Ureter (tissue), 1 donor: ENCODE measurements at regions not wholly inside any gene's neighbourhood (a gene's known extent, or its start where the extent isn't known, plus 50 kb on each side); places are given as distances from the start of the nearest gene placed in this dataset.

Source experiments
- DNase-seq: peaks from one replicate; pipeline ENCODE4 v3.0.0-alpha.2; 2020; ENCODE audit warnings: low spot score
- donor health status: DM: yes; HTN: yes; CAD: no.

DNA sequence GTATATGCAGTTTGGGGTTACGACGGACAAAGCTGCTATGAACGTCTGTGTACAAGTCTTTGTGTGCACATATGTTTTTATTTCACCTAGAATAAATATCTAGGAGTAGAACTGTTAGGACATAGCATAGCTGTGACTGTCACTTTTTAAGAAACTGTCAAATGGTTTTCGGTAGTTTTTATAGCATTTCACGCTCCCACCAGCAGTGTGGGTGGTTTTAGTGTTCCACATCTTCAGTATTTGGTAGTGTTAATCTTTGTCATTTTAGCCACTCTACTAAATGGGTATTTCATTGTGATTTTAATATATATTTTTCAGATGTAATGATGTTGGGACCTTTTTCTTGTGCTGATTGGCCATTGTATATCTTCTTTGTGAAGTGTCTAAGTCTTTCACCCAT is 109.1 kb upstream of the BCAT1 start:
- DNase-seq: no peak

DNA sequence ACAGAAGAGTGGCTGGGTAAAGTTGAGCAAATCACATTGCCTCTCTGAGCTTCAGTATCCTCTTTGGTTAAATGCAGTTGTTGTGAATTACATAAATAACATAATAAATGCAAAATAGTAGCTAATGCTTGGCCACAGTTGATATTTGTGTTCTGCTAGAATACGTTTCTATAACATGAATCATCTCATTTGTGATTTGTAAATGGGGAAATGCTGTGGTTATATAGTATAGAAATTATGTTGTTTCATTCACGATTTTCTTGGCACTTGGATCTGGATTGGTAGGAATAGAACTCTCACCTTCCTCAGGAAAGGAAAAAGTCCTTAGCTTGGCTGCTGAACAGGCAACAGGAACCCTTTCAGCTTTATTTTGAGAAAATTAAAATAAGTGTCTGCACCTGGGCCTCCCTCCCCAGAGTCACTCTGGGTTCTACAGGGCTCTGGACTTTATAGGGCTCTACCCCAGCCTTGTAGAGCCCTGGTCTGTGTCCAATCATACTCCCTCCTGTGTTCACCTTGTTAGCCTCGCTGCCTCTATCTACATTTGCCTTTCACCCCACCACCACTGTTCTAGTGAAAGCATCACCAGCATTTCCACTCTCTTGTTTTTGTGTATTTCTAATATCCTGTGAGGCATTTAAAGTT is 107.7 kb upstream of the BCAT1 start:
- DNase-seq: no peak

DNA sequence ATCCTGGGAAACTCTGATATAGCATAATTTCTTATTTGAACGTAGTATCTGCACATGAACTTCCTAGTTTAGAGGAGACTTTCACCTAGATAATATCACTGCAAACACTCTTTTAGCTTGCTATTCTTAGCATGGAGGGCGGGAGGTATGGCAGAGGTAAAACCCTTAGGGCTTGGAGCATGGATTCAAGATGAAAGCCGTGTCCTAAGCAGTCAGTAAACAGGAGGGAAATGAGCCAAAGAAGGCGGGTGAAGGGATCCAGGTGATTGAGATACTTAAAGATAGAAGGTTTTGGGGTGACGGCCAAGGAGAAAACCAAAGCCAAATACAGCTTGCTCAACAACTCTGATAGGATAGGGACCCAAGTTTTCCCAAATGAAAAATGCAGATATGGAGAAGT is 107.1 kb upstream of the BCAT1 start:
- no peak for DNase-seq

DNA sequence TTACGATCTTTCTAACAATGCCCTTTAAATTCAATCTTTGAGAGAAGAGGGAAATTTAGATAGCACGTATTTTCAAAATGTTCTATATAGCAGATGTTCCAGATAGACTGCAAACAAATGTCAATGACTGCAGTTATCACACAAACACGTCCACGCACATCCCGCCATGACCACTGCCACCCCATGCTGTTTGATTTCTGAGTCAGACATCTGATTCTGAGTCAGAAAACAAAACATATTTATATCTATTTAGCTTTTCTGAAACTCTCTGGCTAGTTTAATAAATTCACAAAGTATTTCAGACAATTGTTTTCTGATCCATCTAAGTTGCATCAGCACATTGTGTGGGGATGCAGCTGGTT is 105.9 kb upstream of the BCAT1 start:
- peak; percentile 56 for DNase-seq

DNA sequence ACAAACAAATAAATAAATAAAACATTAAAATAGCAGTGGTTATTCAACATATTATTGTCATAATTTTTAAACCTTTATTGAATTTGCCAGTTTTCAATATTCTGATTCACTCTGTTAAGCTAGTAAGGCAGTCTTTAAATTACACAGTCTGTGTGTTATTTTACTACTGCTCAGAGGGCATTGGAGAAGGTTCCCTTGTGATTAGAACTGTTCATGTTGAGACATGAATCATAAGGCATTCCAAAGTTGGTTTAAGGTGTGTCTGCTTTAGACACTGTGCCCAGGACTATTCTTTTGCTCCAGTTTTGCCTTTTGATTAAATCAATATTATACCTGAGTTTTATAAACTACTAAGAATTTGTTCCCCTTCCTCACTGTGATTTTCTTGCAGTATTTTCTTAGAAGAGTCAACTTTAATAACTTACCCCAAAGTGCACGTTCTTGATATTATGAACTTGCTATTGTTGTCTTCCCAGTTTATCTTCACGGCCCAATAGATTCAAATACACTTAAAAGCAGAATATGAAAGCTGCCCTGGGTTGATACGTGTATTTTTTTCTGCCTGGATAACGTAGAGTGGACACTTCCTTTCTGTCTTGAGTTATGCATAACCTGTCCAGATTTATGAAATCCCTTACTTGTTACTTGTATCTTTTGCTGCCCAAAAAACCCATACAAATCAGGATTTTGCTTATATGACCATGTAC is 105.3 kb upstream of the BCAT1 start:
- no peak for DNase-seq

DNA sequence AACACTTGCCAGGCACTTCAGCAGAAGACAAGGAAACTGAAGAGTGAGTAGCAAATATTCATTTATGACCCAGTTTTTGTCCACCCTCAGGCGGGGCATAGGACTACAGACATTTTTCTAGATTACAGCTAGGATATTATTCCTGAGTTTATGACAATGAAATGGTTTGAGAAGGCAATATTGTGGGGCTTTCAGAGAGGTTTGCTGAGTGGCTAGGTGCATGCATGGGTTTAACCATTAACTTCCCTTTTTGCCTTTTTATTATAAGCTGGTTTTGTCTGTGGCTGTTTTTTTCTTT is 104.0 kb upstream of the BCAT1 start:
- no peak for DNase-seq

DNA sequence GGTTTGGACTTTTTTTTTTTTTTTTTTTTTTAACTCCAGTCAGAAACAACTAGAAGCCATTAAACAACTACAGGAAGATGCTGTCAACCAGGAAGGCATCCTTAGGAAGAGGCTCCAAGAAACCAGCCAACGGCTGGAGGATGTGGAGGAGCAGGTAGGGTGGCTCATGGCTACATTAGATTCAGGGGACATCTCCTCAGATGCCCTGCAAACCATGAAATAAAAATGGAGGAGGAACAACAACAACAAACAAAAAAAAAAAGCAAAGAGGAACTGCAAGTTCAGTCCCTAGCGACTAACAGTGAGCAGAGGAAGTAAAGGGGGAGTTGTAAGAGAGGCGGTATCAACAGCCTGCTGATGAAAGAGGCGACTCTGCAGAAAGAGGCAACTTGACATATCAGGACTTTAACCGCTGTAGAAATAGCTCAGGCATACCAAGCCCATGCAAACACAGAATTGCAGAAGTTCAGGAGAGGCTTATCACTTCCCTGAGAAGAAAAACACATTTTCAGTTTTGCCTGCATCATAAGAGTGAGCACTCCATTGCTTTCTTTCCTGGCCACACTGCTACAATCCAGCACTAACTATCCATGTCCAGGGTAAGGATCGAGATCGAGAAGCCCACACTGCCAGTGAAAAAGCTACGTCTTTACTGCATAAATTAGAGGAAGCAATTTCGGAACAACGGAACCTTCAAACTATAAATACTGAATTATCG is 103.5 kb upstream of the BCAT1 start:
- no peak for DNase-seq

DNA sequence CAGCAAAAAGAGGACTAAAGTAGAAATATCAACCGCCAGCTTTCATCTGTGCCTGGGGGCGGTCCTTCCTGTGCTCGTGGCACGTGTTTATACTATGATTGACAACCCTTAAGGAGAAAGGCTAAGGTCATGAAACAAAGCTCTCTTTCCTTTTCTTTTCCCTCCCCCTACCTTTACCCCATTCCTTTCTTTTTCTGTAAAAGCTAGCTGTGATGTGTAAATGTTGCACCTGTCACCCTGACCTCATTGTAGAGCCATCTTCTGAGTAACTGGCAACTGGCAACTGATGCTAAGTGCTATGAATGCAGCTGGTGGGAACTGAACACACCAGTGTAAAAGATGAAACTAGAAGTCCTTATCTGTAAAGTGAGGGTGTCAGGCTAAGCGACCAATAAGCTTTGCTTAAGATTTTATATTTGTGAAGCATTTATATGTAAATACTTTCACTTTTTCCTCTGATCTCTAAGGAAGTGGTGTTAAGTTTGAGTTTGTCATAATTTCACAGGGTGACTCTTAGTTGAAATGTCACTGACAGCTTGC is 102.8 kb upstream of the BCAT1 start:
- DNase-seq: no peak

DNA sequence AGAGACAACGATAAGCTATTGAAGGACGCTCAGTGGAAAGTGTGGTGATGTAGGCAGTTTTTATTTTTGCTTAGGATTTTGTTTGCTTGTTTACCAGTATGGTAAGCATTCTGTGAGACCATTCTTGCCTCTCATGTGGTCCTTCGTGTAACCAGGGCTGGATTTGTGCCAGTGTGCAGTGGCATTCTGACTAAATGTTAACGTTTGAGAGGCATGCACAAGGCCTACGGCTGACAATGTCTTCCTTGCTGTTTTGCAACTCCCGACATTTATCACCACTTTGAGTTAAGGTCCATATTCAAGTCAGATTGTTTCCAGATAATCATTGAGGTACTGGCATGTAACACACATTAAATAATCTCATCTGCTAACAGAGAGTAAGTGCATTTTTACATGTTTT is 102.3 kb upstream of the BCAT1 start:
- no peak for DNase-seq

DNA sequence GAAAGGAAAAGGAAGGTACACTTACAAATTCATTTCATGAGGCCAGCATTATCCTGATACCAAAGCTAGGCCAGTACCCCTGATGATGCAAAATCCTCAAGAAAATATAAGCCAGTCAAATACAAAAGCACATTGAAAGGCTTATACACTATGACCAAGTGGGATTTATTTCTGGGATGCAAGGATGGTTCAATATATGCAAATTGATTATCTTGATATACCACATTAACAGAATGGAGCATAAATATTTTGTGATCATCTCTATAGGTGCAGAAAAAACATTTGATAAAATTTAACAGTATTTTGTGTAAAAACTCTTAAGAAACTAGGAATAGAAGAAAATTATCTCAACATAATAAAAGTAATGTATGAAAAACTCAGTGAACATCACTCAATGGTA is 97.0 kb upstream of the BCAT1 start:
- no peak for DNase-seq

DNA sequence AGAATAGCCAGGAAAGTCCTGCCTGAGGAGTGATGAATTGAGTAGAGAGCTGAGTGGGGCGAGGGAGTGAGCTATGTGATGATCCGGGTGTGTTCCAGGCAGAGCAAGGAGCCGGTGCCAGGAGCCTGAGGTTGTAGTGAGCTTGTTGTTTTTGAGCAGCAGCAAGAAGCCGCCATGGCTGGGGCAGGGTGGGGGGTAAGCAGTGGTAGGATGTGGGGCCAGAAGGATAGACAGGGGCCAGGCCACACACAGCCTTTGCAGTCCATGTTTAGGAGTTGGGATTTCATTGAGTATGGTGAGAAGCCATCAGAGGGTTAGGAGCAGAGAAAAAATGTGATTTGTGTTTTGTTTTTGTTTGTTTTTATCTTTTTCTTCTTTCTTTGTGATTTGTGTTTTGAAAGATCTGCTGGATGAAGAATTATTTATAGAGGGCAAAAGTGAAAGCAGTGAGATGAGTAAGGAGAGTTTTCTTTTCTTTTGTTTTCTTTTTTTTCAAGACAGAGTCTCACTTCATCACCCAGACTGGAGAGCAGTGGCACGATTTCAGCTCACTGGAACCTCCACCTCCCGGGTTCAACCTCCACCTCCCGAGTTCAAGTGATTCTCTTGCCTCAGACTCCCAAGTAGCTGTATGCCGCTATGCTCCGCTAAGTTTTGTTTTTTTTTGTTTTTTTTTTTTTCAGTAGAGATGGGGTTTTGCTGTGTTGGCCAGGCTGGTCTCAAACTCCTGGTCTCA is 92.3 kb upstream of the BCAT1 start:
- no peak for DNase-seq

DNA sequence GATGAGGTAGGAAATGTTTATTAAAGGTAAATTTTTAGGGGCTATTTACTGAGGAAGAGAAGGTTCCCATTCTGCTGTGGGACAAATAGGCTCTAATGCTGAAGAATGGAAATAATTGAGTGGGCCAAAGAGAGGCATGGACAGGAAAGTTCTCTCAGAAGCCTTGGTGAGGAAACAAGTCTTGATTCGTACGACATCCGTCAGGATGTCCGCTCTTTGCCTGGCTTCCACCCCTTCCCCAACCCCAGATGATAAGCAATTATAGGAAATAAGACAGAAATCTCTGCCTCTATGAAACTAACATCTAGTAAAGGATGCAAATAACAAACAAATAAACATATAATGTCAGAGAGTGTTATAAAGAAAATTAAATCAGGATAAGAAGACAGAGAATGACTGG is 91.7 kb upstream of the BCAT1 start:
- no peak for DNase-seq

DNA sequence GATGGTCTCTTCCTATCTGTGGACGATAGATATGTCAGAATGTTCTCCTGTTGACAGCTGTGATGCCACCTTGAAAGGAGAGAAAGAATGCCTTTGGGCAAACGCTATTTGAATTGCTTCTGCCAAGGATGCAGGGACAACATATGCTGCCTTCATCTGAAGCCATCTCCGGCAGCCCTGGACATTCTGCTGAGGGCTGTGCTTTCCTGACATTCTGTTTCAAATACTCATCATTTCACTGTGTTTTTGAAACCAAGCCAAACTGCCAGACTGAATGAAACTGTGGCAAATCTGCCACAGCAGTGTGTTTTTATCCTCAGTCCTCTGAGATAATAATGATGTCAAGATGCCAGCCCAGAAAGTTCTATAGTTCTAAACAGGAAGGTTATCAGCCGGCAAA is 85.8 kb upstream of the BCAT1 start:
- no peak for DNase-seq

DNA sequence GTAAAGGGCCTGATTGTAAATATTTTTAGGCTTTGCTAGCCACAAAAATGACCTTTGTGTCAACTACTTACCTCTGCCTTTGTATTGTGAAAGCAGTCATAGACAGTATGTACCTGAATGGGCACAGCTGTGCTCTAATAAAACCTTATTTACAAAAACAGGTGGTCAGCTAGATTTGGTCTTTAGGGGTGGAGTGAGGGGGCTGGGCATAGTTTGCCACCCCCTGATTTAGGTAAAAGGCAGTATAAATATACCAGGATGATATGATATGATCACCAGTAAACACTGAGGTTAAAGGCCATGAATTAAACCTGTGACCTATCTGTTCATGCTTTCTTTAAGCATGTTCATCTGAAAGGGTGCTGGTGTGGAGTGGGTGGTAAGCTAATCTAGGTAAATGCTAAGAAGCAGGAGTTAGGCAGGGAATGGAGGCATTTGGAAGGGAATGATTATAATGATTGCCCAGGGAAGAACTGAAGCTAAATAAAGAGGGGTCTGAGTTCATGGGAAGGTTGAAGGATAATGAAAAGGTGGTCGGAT is 77.1 kb upstream of the BCAT1 start:
- no peak for DNase-seq

DNA sequence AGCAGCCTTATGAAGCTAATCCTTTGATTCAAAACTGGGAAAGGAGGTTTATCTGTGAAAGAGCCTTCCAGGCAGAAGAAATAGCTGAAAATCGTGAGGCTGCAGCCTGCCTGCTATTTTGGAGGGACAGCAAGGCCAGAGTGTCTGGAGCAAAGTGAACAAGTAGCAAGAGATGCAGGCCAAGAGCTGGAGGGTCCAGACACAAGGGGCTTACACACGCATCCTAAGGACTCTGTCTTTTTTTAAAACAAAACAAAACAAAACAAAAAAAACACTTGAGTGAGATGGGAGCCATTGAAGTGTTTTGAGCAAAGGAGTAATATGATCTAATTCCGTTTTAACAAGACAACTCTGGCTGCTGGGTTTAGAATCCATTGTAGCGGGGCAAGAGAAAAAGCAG is 76.4 kb upstream of the BCAT1 start:
- no peak for DNase-seq

DNA sequence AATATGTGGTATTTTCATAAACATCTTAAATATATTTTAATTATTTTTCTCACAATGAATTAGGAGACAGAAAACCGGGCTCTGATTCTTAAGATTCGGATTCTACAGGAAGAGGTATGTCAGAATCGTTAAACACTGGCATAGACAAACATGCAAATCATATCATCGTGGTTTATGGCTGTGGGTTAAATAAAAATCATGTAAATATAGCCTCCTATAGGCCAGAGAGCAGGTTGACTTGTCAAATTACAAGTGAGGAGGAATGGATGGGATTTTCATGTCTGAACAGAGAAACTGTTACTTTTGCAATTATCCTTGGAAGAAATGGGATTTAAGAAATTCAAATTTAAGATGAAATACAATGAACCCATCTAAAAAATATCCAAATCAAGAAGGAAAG is 74.9 kb upstream of the BCAT1 start:
- no peak for DNase-seq

DNA sequence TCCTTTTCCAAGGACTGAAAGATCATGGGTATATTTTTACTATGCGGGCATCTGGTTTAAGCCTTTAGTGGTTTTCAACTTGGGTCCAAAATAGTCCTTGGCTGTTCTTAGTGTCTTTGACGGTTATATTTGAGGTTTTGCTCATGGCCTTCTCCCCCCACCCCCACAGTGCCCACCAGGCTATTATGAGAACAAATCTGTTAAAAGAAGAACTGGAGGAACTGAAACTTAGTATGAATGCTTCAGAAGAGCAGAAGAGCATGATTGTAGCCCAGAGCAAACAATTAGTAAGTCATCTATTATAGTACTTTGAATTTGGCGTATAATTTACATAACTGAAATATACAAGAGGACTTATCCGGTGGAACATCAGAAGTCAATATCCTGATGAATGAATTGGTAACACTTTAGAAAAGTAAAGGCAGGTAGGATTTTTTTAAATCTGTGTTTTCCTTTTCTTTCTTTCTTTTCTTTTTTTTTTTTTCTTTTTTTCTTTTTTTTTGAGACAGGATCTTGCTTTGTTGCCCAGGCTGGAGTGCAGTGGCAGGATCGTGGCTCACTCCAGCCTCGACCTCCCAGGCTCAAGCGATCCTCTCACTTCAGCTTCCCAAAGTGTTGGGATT is 71.8 kb upstream of the BCAT1 start:
- no peak for DNase-seq

DNA sequence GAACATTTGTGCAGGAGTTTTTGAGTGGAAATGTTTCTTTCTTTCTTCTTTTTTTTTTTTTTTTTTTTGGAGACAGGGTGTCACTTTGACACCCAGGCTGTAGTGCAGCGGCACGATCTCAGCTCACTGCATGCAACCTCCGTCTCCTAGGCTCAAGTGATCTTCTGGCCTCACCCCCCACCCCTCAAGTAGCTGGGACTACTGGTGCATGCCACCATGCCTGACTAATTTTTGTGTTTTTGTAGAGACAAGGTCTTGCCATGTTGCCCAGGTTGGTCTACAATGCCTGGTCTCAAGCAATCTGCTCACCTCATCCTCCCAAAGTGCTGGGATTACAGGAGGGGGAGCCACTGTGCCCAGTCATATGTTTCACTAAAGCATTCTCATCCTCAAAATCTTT is 69.2 kb upstream of the BCAT1 start:
- no peak for DNase-seq

DNA sequence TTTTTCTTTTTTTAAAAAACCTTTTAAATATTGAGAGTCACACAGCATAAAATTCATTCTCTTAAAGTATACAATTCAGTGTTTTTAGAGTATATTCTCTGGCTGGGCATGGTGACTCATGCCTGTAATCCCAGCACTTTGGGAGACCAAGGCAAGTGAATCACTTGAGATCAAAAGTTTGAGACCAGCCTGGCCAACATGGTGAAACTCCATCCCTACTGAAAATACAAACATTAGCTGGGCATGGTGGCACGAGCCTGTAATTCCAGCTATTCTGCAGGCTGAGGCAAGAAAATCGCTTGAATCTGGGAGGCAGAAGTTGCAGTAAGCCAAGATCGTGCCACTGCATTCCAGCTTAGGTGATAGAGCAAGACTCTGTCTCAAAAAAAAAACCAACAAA is 68.4 kb upstream of the BCAT1 start:
- no peak for DNase-seq

DNA sequence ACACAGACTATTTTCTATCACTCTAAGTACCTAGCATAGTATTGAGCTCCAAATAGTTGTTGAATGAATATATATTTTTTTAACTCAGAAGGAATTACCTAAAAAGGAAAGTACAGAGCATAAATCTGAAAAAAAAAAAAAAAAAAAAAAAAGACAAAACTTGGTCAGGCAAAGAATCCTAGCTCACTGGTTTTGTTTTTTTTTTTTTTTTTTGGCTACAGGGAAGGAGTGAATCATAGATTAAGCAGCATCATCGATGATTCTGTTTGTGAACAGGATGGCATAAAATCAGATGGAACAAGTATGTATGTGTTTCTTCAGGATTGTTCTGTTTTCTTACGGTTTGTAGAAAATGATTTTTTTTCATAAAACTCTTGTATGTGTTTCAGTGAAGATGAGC is 66.1 kb upstream of the BCAT1 start:
- no peak for DNase-seq

DNA sequence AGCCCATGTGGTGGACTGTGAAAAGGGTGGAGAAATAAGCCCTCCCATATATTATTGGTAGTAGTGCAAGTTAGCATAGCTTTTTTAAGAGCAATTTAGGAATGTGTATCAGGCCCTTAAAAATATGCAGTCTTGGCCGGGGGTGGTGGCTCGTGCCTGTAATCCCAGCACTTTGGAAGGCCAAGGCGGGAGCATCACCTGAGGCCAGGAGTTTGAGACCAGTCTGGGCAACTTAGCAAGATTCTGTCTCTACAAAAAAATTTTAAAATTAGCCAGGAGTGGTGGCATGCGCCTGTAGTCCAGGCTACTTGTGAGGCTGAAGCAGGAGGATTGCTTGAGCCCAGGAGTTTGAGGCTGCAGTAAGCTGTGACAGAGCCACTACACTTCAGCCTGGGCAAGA is 64.2 kb upstream of the BCAT1 start:
- DNase-seq: no peak
